Activated naive CD8-positive, alpha-beta T cell treated with anti-CD3 and anti-CD28 coated beads, Interleukin-2, amount 50 U/mL, for 16 hours (primary cell): ENCODE measurements at regions not wholly inside any gene's neighbourhood (a gene's known extent, or its start where the extent isn't known, plus 50 kb on each side); places are given as distances from the start of the nearest gene placed in this dataset.

ENCODE experiments used
- DNase-seq: peaks from one replicate; pipeline ENCODE4 v3.0.0-alpha.2; 2020; ENCODE audit warnings: low read depth, low spot score

DNA sequence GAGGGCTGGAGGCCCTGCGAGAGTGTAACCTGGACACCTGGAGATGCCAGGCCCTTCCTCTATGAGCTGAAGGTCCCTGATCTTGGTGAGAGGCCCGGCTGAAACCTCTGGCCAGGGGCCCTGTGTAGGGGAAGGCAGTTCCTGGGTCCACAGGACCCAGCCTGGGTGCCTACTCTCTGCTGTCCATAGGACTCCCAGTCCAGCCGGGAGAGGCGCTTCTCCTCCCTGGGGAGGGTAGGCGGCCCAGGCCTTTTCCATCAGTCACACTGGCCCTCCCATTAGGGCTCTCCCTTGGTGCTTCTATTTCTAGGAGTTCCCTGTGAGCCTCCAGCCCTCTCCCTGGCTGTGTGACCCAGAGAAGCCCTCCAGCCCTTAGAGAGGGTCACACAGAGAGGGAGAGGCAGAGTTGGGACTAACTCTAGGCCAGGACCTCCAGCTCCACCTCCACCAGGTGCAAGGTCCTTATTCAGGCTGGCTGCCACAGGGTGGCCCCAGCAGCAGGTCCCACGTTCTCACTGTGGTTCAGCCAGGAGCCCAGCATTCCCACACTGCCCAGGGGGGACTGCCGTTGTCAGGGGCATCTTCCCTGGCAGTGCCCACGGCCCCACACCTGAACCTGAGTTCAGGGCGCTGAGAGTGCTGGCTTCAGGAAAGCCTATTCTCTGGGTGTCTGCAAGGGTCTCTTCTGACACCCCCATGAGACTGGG lies 146.8 kb downstream of the SMAD6 start:
- DNase-seq, result no peak

DNA sequence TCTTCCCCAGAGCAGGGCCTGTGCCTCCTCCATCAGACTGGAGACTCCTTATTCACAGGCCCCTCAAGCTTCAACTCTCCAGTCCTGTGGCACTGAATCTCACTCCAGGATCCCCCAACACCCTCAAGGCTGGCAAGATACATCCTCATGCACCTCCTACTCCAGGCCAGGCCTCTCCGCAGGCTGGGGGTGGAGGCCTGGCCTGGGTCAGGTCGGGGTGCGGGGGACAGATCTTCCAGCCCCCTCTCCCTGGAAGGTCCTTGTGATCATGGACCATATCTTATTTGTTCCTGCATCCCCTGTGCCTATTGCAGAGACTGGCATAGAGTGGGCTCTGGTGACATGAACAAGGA lies 147.3 kb downstream of the SMAD6 start:
- DNase-seq, result no peak

DNA sequence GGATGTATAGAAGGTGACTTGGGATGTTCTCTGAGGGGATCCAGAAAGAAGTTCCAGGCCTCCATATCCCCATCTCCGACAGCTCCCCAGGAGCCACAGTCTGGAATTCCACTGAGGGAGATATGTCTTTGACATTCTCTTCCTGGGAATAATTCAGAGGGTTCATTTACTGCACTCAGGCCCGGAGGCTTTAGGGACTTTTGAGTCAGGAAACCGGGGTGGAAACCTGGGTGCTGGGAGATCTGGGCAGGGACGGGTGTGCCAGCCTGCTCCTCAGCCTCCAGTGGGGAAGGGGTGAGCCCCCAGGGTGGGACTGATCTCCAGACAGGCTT lies 147.7 kb downstream of the SMAD6 start:
- DNase-seq, result no peak

- no peak for DNase-seq
Observed at GRCh38 chr15:66850078-66850991, 148.3 kb downstream of the SMAD6 start.

- DNase-seq, result no peak
Observed at GRCh38 chr15:66850996-66851310, 148.9 kb downstream of the SMAD6 start.

- peak; percentile 42 for DNase-seq
Observed at GRCh38 chr15:66851311-66852063, 149.5 kb downstream of the SMAD6 start.

GRCh38 chr15:66852064-66852905 lies 150.2 kb downstream of the SMAD6 start:
- DNase-seq, result no peak

DNA sequence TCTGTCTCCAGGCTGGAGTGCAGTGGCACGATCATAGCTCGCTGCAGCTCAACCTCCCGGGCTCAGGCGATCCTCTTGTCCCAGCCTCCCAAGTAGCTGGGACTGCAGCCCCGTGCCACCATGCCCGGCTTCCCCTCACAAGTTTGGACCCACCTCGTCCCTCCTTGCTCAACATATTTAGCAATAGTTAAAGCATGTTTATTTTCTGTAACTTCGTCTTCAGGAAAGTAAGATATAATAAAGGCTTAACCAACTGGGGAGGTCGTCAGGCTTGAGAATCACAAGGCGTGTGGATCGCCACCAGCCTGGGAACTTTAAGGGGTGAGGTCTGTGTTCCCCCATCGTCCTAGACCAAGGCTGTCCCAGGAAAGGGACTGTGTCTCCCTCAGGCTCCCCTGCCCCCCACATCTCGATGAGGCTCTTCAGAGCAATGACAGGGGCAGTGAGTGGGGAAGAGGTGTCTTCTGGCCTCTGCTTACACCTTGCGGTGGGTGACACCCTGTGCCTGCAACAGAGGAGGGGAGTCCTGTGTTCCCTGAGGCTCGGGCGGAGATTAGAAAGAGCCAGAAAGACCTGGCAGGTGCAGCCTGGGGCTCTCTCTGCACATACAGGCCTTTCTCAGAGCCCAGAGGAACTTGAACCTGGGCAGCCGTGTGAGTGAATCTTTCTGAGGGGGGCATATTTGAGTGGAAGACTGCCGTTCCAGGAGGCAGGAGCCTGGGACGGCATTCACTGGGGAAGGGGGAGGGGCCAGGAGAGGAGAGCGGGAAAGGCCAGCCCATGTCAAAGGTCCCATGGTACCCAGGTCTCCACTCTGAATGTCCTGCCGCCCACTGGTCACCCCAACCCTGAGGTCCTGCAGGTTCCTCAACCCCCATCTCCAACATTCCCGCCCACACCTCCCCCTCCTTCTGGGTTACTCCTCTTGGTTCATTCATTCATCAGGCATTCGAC lies 152.3 kb downstream of the SMAD6 start:
- no peak for DNase-seq

GRCh38 chr15:66855041-66855440 lies 153.0 kb downstream of the SMAD6 start:
- no peak for DNase-seq

- DNase-seq, result no peak
Observed at GRCh38 chr15:66857694-66858093, 155.7 kb downstream of the SMAD6 start.

DNA sequence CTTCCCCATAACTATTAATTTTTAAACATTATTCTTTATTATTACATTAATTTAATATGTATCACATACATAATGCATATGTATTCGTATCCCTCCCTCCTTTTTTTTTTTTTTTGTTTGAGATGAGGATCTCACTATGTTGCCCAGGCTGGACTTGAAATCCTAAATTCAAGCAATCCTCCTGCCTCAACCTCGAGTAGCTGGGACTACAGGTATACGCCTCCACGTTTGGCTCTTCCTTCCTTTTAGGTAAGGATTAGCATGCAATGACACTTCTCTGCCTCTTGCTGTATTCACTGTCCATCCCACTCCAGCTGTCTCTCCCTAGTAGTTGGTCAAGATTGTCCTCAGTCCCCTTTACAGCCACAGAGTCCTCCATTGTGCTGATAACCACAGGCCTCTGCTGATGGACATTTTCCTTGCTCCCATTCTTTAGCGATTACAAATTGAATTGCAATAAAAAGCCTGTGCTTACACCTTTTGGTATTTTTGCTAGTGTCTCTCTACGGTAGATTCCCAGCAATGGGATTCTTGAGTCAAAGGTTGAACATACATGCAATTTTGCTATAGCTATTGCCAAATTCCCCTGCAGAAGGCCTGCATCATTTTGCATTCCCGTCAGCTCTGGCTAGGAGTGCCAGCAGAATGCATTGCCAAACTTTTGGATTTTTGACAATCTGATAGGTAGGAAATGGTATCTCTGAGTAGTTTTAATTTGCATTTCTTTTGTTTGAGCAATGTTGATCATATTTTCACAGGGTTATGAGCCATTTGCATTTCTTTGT lies 156.6 kb downstream of the SMAD6 start:
- no peak for DNase-seq

DNA sequence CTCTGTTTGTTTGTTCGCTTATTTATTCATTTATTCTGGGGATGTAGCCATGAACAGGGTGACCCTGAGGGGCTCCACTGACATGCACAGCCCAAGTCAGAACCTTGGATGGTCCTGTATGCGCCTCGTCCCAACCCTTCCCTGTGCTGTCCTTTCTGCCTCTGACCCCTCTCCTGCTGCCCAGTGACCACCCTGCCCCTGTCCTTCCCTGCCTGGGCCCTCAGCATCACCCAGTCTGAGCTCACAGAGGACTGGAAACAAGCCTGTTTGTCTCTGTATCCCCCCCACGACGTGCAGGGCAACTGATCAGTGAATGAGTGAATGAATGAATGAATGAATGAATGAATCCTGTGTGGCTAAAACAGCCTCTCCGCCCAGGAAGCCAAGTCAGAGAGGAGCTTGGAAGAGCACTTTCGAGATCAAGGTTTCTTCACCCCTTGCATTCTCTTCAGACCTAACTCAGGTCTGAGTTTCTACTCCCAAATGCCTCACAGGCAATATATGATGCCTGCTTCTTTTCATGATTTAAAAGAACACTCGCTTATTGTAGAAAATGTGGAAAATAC lies 157.7 kb downstream of the SMAD6 start:
- DNase-seq, result no peak

GRCh38 chr15:66860844-66861243 lies 158.8 kb downstream of the SMAD6 start:
- DNase-seq, result no peak

- DNase-seq, result no peak
Observed at GRCh38 chr15:66862111-66862939, 160.3 kb downstream of the SMAD6 start.

DNA sequence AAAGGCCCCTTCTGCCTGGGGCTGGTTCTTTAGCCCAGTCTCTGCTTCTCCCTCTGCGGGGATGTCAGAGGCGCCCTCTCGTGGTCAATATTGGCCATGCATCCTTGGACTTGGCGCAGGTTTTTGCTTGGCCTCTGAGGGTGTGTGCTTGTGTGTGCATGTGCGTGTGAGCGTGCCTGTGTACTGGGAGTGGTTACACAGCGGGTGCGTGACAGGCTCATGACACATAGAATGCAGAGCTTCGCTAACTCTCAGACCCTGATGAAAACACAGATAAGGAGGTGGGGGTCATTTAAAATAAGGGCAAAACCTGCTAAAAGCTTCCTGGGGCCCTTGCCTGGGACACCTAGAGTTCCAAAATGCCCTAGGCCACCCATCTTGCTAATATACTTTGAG lies 160.9 kb downstream of the SMAD6 start:
- DNase-seq, result peak; percentile 44

DNA sequence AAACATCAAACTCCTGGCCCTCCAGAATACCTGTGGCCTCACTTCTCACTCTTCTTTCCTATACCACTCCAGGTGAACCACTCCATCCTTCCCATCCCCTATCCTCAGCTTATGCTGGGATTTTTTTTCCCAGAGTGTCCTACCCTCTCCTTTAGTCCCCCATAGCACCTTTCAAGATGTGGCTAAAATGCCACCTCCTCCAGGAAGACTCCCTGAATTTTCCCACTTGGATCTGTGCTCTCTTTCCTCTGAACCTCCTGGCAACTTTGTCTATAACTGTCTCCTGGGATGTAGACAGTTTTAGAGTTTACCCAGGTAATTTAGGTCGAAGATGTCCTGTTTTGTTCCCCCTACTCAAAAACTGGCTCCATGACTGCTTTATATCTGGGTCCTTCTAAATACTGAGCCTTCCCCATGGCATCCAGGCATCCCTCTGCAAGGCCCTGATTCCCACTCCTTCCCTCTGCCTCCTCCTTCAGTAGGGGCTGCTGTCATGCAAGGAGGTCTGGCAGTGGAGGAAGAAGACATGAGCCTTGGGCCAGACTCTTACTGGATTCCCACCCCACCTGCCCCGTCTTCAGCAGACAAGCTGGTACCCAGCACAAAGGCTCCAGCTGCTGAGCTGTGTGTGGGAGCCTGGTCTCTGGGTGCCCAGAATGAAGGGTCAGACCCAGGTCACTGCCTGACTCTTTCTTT lies 161.5 kb downstream of the SMAD6 start:
- no peak for DNase-seq

DNA sequence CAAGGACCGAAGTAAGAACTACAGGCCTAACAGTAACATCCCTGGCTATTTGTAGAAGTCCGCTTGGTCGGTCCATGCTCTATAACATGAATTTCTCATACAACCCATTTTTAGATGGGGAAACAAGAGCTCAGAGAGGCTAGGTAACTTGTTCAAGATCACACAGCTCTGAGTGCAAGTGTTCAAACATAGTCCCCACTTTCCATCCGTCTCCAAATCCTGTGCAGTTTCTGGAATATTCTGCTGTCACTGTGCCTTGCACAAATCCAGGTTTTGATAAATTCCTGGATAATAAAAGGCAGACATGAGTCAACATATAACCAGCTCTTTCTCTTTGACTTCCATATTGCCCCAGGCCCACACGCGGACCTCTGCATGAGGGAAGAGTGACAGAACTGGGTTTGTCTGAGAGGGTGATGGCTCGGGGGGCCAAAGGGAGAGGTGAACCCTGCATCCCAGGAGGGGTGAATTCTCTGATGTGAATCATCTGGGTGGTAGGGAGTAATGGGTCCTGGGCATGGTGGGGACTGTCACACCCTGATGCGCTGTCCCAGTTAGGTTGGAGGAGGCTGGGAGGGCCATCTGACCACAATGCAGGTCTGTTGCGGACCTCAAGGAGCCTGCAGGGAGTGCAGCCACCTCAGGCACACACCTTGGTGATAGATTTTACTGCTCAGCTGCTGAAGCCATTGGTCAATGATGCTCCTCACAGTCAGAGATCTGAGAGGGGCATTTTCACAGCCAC lies 162.2 kb downstream of the SMAD6 start:
- no peak for DNase-seq
